Activated CD8-positive, alpha-beta memory T cell treated with anti-CD3 and anti-CD28 coated beads, Interleukin-2, amount 50 U/mL, for 1 hour (primary cell): ENCODE measurements at regions not wholly inside any gene's neighbourhood (a gene's known extent, or its start where the extent isn't known, plus 50 kb on each side); places are given as distances from the start of the nearest gene placed in this dataset.

ENCODE experiments used
- DNase-seq: peaks from one replicate; pipeline ENCODE4 v3.0.0-alpha.2; 2020; ENCODE audit errors: extremely low read depth

DNA sequence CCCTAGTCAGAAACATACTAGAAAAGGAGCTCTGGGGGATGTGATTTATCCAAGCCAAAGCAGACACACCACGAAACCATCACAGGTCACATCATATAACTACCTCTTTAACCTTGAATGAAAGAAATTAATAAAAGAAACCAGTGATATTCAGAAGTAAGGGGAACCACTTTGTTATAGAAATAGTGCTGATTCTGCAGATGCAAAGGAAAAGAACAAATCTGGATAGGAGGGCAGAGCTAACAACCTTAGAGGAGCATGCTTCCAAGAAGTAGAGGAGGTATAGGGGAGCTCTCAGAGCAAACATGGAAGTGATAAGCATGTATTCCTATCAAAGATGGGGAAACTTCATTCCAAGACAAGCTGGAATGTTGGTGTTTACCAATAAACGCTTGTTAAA is 117.0 kb upstream of the MDM1 start:
- no peak for DNase-seq

DNA sequence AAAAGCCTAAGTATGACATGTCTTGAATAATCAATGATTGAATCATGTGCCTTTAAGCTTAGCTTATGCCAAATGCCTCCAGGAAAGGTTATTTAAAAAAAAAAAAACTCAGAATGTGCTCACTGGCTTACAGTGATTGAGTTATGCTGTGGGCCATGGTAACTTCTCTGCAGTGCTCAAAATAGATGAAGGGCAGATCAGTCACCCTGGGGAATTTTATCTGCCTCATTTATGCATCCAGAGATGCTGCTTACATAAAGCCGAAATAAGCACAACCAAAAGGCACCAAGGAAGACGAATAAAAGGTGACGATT is 118.7 kb upstream of the MDM1 start:
- DNase-seq = no peak

DNA sequence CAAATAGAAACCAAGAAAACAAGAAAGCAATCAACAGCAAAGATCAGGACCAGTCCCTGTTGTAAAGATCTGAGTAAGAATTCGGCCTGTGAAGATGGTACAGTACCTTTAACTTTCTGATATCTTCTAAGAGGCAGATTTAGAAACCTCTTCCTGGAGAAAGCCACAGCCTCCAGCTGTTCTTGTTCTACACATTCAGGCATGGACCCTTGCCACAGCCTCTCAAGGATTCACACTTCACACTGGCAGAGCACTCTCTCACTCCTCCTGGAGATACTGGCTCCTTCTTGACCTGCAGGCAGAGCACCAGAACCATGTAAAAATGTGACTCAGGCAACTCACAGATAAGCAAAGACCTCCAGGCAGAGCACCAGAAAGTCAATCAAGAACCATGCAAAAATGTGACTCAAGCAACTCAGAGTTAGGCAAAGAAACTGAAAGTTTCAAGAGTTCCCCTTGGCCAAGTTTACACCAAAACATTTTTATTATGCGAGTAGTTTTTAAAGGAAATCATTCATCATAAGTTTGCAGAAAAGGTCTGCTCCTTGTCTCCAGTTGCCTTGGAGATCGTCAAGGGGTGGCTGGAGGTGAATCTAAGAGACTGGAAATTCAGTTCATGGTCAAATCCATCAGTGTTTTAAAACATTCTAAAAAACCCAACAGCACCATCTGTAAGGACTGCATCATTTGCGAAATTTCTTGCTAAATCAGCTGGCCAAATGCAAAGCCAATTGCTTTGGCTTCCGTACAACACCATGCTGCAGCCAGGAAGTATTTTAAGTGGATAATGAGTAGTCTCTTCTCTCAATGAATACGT is 119.3 kb upstream of the MDM1 start:
- no peak for DNase-seq

DNA sequence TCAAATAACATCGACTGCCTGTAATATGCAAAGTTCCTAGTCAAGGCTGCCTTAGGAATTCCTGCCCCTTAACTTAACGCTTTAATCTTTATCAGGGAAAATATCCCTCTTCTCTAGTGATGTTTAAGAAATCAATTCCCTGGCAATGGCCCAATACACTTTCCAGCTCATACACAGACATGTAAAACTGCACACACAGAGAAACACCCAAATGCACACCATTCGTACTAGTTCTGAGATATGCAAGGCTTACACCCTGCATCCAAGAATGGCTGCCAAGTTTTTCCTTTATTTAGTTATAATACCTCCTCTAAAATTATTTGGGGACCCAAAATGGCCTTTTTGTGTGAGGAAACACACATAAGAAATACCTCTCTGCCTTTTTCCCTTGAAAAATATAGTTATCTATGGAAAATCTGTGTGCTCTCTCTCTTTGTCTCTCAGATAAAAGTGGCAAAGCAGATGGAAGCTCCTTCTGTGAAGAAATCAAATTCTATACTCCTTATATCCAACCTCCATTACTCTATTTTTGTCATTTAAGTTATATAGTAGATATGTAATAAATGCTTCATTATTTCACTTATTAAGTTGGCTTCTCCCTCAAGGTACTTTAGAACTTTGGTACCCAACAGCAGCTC is 120.0 kb upstream of the MDM1 start:
- no peak for DNase-seq

DNA sequence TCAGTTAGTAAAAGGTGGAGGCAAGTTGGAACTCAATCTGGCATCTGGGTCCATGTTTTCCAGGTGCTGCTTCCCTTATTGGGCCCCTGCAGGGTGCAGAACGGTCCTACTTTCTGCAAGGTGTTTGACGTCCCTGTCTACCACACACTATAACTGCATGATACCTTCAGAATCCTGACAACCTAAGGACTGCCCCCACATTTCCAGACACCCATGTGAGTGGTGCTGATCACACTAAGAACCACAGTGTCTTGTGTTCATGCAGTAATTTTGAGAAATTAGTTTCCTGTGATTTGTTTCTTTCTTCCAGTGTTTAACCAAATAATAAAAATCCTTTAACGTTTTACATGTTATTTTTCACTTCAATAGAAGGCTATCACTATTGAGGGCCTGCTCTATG is 121.1 kb upstream of the MDM1 start:
- no peak for DNase-seq

DNA sequence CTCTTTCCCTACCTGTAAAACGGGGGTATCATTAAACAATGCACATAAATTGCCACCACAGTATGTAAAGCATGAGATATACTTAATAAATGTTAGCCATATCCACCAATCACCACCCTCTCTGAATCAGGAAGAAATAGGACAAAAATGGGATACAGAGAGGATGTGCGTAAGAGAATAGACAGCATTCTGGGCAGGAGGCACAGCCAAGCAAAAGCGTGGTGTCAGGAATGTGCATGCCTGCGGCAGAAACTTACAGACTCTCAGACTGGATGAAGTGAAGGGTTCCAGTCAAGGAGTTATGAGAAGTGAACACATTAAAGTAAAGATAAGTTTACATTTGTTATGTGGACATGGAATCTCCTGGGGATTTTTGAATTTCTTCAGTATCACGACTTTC is 121.7 kb upstream of the MDM1 start:
- no peak for DNase-seq

DNA sequence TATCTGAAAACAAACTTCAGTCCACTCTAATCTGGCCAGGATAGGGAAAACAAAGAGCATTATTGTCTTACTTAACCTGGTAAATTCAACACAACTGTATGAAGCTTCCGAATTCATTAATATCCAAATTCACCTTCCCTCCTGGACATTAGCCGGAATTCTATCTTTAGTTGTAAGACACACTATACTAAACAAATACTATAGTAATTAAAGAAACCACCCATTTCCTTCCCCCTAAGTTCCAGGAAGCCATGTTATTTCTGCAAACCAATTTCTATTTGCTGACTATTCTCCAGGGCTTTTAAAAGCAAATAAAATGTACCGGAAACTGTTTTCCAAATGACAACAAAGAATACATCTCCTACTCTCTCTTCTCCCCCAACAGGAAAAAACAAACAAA is 122.7 kb upstream of the MDM1 start:
- no peak for DNase-seq

DNA sequence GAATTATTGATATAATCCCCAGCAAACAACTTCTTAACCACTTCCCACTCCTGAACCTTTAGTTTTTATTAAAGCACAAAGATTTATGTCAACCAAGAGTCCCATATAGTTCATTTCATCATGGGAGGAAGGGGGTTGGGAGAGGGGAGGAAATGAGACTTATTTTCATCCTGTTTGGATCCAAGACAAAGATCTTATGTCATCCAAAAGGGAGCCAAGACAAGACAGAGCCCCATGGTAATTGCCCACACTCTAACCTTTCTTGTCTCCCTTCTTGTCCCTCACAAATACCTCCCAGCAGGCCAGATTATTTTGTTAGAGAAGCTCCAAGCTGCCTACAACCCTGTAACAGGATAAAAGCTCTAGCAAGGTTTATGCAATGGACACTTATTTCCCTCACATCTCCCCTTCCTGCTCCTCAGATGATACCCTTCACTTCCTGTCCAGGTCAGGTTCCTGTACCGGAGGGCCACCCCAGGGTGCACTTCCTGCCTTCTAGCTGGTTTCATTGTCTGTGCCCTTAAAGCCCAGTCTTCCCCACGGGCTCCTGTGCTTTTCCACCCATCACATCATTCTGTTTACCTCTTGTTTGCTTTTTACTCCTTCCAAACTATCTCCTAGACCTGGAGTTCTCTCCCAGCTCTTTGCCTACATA is 123.7 kb upstream of the MDM1 start:
- no peak for DNase-seq

DNA sequence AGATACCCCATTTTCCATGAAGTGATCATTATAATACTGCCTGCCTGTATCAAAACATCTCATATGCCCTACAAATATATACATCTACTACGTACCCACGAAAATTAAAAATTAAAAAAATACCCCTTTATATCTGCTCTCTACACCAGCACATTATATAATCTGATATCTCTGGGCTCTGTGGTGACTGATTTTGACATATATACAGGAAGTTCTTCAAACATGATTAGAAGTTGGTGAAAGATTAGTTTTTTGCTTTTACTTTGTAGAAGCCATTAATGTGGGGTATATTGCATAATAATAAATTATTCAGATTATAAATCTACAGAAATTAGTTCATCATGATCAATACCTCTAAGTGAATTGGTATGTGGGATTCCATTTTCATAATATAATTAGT is 126.7 kb upstream of the MDM1 start:
- no peak for DNase-seq

DNA sequence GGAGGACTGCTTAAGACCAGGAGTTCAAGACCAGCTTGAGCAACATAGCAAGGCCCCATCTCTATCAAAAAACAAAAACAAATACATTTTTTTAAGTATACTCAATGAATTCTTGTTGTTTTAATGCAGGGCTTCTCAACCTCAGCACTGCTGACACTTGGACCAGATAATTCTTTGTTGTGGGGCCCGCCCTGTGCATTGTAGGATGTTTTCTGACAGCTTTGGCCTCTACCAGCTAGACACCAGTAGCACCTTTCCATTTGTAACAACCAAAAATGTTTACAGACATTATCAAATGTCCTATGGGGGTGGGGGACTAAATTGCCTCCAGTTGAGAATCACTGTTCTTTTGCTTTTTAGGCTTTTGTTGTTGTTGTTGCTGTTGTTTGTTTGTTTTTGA is 128.1 kb upstream of the MDM1 start:
- DNase-seq = no peak

DNA sequence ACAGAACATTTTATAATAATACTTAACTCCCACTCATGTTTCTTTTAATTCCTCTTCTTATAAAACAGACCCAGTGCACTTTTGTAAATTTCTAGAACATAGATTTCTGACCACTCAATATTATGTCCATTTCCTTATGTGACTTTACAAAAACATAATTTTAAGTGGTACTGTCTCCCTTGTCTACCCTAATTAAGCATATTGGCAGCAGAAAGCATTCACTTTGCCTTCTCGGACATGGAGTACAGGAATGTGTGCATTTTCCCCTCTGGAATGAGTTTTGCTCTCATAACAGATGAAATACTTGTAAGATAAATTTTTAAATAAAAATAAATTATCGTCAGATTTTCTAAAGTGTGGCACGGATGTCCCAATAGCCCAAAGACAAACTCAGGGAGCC is 129.5 kb upstream of the MDM1 start:
- no peak for DNase-seq

DNA sequence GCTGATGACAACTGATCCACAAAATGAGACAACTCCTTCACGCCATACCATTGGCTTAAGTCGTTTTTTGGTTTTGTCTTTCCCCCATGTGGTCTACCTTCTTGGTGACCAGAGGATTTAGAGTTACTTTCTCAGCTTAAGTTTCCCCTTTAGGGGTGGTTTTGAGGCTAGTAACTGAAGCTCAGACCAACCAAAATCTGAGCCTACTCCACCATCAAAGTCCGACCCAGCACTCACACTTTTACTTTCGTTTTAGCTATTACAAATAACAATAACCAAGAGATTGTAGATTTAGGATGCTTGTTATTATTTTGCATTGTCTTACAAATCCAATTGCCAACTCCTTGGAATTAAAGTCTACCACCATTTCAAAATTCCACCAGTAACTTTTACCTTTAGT is 130.6 kb upstream of the MDM1 start:
- DNase-seq = no peak

DNA sequence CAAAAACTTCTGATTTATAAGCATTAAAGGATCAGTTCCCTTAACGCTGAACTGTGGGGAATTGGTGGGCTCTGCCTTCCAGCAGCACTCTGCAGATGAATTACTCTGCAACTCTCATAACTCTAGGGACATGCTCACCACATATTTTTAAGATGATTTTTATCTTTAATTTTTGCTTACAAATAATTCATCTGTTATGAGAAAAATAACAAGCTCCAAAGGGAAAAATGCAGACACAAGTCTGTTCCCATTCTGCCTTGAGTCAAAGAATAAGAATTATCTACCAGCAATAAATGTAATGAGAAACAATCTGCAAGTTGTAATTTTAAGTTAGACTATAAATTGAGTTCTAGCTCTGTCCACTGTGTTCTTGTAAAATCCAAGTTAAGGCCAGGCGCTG is 133.1 kb upstream of the MDM1 start:
- no peak for DNase-seq

DNA sequence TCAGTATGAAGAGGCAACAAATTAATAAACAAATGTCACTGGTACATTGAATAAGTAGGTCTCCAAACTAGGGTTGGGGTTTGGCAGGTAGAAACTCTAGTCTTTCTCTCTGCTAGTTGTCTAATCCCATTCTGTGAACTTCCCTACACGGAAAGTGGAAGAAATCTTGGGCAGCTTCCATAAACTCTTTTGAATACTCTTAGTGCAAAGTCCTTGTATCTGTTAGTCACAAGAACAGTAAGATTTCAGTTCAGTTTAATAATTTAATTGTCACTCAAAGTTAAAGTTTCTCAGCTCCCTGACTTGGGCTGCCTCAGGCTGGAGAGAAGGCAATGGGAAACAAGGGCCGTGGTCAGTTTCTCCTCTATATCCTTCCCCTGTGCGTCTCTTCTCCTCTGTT is 135.4 kb upstream of the MDM1 start:
- no peak for DNase-seq

DNA sequence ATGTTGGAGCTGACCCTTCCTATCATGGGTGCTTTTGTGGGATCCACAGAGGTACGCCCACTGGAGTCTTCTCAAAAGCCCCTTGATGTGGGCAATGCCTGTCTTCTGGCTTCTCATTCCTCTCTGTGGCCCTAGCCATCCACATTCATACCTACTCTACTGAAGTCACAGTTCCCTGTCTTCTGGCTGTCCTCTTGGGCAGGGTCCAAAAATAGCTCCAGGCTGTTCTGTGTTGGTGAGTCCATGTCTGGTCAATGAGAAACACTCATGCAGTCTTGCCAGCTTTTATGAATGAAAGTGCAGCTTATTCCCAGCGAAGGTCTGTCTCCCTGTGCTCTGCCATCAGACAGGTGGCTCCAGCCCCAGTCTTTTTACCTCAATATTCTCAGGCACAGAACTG is 135.9 kb upstream of the MDM1 start:
- no peak for DNase-seq

DNA sequence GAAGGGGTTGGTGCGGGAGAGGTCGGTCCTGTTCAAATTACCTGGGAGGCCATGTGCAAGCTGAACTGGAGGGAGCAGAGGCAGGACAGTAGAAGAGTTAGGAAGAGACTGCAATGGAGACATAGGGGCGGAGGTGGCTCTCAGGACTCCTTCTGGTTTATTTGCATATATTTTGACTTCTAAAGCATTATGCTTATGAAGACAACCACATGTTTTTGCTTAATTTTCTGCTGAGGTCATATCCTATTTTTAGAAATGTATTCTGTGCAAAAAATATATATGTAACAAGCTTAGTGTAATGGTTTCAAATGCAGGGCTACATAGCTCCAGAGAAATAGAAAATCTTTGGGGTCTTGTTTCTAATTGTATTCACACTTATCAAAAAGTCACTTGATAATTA is 137.0 kb upstream of the MDM1 start:
- DNase-seq = no peak

DNA sequence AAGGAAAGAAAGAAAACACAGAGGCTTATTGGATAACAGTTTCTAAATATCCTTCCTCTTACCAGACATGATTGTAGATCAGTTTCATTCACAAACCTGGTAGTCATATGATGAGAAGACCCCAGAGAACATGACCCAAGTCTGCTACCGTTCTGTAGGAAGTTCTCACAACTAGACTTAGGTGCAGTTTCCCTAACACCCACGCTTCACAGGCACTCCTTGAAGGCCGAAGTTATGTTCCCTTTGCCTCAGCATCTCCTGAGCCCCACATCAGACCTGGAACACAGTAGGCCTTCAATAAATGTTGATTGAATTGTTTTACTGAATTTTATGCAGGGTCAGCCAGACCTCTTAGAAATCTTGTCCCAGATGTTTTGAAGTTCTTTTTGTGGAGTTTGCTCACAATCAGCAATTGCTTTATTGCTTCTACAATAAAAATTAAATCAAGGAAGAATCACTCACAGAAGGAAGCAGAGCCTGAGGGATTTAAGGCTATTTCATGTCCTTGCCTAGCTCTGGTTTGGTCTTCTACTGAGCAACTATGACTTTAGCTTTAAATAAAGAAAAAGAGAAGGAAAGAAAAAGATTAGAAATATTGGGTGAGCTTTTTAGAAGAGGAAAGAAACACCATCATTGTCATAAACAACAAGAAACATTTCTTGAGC is 138.6 kb upstream of the MDM1 start:
- no peak for DNase-seq

DNA sequence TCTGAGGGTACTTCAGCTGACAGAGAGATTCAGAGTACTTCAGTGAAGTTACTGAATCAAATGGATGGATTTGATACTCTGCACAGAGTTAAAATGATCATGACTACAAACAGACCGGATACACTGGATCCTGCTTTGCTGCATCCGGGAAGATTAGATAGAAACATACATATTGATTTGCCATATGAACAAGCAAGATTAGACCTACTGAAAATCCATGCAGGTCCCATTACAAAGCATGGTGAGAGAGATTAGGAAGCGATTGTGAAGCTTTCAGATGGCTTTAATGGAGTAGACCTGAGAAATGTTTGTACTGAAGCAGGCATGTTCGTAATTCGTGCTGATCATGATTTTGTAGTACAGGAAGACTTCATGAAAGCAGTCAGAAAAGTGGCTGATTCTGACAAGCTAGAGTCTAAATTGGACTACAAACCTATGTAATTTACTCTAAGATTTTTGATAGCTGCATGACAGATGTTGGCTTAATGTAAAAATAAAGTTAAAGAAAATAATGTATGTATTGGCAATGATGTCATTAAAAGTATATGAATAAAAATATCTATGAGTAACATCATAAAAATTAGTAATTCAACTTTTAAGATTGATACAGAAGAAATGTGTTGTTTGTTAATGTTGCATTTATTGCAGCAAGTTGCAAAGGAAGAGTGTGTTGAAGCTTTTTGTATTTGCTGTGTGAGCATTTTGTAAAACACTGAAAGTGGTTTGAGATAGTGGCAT is 136.1 kb upstream of the RAP1B start:
- no peak for DNase-seq

DNA sequence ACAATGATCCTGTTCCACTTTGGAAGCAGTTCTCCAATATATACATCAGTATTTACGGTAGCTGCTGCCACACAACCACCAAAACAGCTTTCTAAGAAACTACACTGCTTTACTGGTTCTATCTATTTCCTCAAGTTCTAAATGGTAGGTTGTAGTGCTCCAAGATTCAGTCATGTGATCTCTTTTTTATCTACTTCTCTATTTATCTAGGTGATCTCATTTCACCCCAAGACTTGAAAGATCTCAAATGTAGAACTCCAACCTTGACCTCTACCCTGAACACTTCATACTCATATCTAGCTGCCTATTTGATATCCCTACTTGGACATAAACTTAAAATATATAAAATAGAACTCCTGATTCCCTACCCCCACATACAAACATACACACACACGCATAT is 133.9 kb upstream of the RAP1B start:
- DNase-seq = no peak

DNA sequence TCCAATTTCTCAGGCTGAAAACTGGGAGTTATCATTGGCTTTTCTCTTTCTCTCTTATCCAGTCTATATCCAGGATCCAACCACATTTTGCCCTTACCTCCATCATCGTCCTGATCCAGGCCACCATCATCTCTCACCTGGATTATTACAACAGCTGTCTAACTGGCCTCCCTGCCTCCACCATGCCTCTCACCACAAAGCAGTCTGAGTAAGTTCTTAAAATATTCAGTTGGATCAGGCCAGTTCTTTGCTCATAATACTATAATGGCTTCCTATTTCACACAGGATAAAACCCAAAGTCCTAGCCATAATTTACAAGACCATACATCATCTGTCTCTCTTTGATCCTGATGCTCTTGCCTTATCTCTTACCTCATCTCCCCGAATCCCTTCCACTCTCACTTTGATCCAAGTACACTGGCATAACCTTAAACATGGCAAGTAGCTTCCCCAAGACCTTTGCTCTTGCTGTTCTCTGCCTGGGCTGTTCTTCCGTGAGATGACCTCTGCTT is 133.4 kb upstream of the RAP1B start:
- DNase-seq = no peak

DNA sequence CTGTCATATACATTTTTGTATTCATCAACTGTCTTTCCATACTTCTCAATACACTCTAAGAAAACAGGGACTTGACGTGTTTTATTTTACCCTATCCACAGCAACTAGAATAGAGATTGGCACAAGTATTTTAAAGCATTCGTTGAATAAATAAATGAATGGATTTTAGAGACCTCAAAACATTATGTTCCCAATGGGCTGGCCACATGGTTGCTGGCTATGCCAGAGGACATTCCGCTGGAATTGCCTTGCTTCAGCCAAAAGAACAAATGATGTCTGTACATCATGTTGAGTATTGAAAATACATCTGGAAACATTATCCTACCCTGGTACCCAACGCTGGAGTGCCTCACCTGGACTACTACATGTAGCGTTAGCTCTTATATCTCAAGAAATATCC is 132.8 kb upstream of the RAP1B start:
- no peak for DNase-seq
